HCT116 (cell line): ENCODE measurements at regions not wholly inside any gene's neighbourhood (a gene's known extent, or its start where the extent isn't known, plus 50 kb on each side); places are given as distances from the start of the nearest gene placed in this dataset.

Experiments used
- ATAC-seq: fragments of 200-7000 bp; cut with Tn5 transposase; 2 replicates; pipeline ENCODE4 v1.9.1; 2020; ENCODE audit warnings: mild to moderate bottlenecking, moderate library complexity
- BruUV-seq: library from RNA; stranded (reverse); fragments of 400-500 nt; replicated peaks from 2 replicates; lab custom pipeline; 2021; lab: Mats Ljungman, UMichigan
- CTCF ChIA-PET: fragments of 300-600 bp; sonication (Branson Sonifier 250); formaldehyde crosslinking; loops from one replicate; lab custom pipeline; 2021; ENCODE audit warnings: antibody characterized with exemption; lab: Charles Lee
- POLR2A ChIA-PET: fragments of 300-600, 350-600 bp; sonication (Branson Sonifier 250); formaldehyde crosslinking; loops from one replicate; lab custom pipeline; 2021; ENCODE audit warnings: antibody characterized with exemption; lab: Charles Lee
- RAD21 ChIA-PET, 2 experiments: fragments of 300-600 bp; sonication (Branson Sonifier 250); formaldehyde crosslinking; loops; one replicate each; lab custom pipeline; 2023; ENCODE audit warnings: low total read pairs in 2 of 2; ENCODE audit not compliant: uncharacterized antibody in 2 of 2, unreplicated experiment in 2 of 2, low non-redundant PET in 1 of 2; lab: Charles Lee
- DNase-seq: peaks from one replicate; pipeline ENCODE4 v3.0.0-alpha.2; 2010; ENCODE audit warnings: low read depth, low spot score
- H2AFZ ChIP-seq: fragments of 200-600 bp; shearing (Covaris generic), sonication (generic); 2 replicates; pipeline ENCODE4 v1.6.1; 2017; ENCODE audit warnings: low read depth, mixed run types, mixed read lengths, antibody characterized with exemption, low read length; ENCODE audit not compliant: poor library complexity, severe bottlenecking
- H3K27ac ChIP-seq: 2 replicates; pipeline ENCODE4 v1.5.1; 2012; ENCODE audit warnings: low read depth, low read length
- H3K27me3 ChIP-seq: fragments of 200-600 bp; sonication (generic); 2 replicates; pipeline ENCODE4 v1.6.1; 2016; ENCODE audit warnings: mixed run types, low read length, mixed read lengths; ENCODE audit not compliant: insufficient read depth
- H3K36me3 ChIP-seq, 2 experiments: fragments of 200-500 bp in 1 of 2; fragments of 200-600 bp in 1 of 2; sonication (Bioruptor generic) in 1 of 2; sonication (generic) in 1 of 2; 2 replicates each; pipeline versions ENCODE4 v1.5.1 to v1.6.1; 2014 to 2016; ENCODE audit warnings: low read length in 2 of 2, inconsistent platforms in 1 of 2, mixed read lengths in 1 of 2, mixed run types in 1 of 2; ENCODE audit not compliant: insufficient read depth in 2 of 2, control insufficient read depth in 1 of 2
- H3K4me1 ChIP-seq, 2 experiments: fragments of 200-600 bp in 1 of 2; sonication (generic) in 1 of 2; 2 replicates each; pipeline versions ENCODE4 v1.5.1 to v1.6.1; 2012 to 2017; ENCODE audit warnings: low read length in 2 of 2, inconsistent platforms in 1 of 2, mild to moderate bottlenecking in 1 of 2, mixed read lengths in 1 of 2, mixed run types in 1 of 2, moderate library complexity in 1 of 2; ENCODE audit not compliant: insufficient read depth in 2 of 2, control insufficient read depth in 1 of 2
- H3K4me2 ChIP-seq: fragments of 200-600 bp; sonication (generic); 2 replicates; pipeline ENCODE4 v1.6.1; 2017; ENCODE audit warnings: mixed run types, low read length, mixed read lengths
- H3K4me3 ChIP-seq, 2 experiments: fragments of 200-600 bp in 1 of 2; sonication (generic) in 1 of 2; replicated peaks in 1 of 2; 2 replicates each; pipeline ENCODE4 v1.5.1; 2011 to 2016; ENCODE audit warnings: low read length in 2 of 2, control low read depth in 1 of 2, low read depth in 1 of 2, mild to moderate bottlenecking in 1 of 2, mixed read lengths in 1 of 2, mixed run types in 1 of 2
- H3K79me2 ChIP-seq: fragments of 200-600 bp; sonication (generic); 2 replicates; pipeline ENCODE4 v1.6.1; 2017; ENCODE audit warnings: mild to moderate bottlenecking, mixed run types, low read length, moderate library complexity, mixed read lengths; ENCODE audit not compliant: insufficient read depth
- H3K9ac ChIP-seq: fragments of 200-600 bp; sonication (generic); 2 replicates; pipeline ENCODE4 v1.6.1; 2016; ENCODE audit warnings: low read length, mixed read lengths
- H3K9me2 ChIP-seq: fragments of 200-600 bp; sonication (generic), shearing (Covaris generic); 2 replicates; pipeline ENCODE4 v1.6.1; 2017; ENCODE audit warnings: mixed run types, mild to moderate bottlenecking, moderate library complexity; ENCODE audit not compliant: insufficient read depth
- H3K9me3 ChIP-seq, 2 experiments: fragments of 200-500 bp in 1 of 2; fragments of 200-600 bp in 1 of 2; sonication (Bioruptor generic) in 1 of 2; sonication (generic) in 1 of 2; 2 replicates each; pipeline ENCODE4 v1.6.1; 2014 to 2017; ENCODE audit warnings: low read length in 2 of 2, mixed read lengths in 2 of 2, inconsistent platforms in 1 of 2, low read depth in 1 of 2, mild to moderate bottlenecking in 1 of 2, mixed run types in 1 of 2, moderate library complexity in 1 of 2; ENCODE audit not compliant: control insufficient read depth in 1 of 2, insufficient read depth in 1 of 2
- H4K20me1 ChIP-seq: fragments of 200-600 bp; sonication (generic), shearing (Covaris generic); 2 replicates; pipeline ENCODE4 v1.6.1; 2017; ENCODE audit warnings: mixed run types, mild to moderate bottlenecking, moderate library complexity; ENCODE audit not compliant: insufficient read depth
- CBX3 ChIP-seq: IDR thresholded peaks from 2 replicates; pipeline ENCODE4 v1.6.1; 2012; ENCODE audit warnings: low read depth
- JUND ChIP-seq: IDR thresholded peaks from 2 replicates; pipeline ENCODE4 v1.6.1; 2012
- POLR2AphosphoS5 ChIP-seq: IDR thresholded peaks from 2 replicates; pipeline ENCODE4 v1.6.1; 2011; ENCODE audit warnings: mild to moderate bottlenecking, low read depth, low read length, moderate library complexity
- RAD21 ChIP-seq: IDR thresholded peaks from 2 replicates; pipeline ENCODE4 v1.6.1; 2012; ENCODE audit warnings: low read depth, mild to moderate bottlenecking
- SIN3A ChIP-seq: IDR thresholded peaks from 2 replicates; pipeline ENCODE4 v1.6.1; 2012; ENCODE audit warnings: low read depth
- TCF7L2 ChIP-seq: IDR thresholded peaks from 2 replicates; pipeline ENCODE4 v1.7.0; 2011; ENCODE audit warnings: borderline replicate concordance, inconsistent platforms; ENCODE audit not compliant: insufficient read depth, insufficient read length; ENCODE audit errors: extremely low read depth
- ZFX ChIP-seq: fragments of 450-650 bp; IDR thresholded peaks from 2 replicates; pipeline ENCODE4 v1.6.1; 2017
- intact Hi-C: fragments of 100-400 bp; cut with micrococcal nuclease; formaldehyde crosslinking; loops from 2 replicates; pipeline ENCODE4 v1.10.0; 2022
- TF ChIP-seq, protein P1 (sequence below): IDR thresholded peaks from 2 replicates; pipeline ENCODE4 v1.6.1; 2012

DNA sequence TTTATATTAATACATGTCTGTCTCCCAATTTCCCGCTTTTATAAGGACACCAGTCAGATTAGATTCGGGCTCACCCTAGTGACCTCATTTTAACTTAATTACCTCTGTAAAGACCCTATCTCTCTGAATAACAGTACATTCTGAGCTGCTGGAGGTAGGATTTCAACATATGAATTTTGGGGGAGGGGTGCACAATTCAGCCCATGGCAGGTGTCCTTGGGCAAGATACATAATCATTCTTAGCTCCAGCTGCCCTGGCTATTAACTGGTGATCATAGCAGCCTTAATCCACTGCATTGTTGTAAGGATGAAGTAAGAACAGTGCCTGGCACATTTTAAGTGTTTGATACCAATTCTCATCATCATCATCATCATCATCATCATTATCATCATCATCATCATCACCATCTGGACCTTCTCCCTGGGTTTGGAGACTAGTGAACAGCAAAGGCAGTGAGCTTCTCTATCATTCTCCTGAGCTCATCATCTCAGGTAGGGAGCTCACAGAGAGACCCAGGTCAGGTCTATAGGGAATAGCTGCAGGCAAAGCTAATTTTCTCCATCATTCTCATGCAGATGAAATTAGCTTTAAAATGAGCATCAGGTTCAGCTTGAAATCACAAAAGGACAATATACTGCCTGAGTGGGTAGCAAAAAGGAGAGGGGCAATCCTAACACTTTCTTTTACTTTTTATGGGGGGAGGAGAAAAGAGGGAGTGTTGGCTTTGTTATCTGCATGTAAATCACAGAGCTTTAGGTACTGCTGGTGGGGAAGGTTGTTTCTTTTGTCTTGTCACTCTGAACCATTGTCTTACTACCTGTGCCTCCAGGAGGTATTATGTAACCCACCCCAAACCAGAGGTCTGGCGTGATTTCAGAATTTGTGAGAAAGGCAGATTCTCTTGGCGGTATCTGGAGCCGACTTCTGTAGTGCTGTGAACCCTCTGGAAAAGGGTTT is 125.5 kb upstream of the SPRED2 start:
- no peak for TF ChIP-seq POLR2AphosphoS5
- no peak for TF ChIP-seq TCF7L2
- TF ChIP-seq, protein P1, sequence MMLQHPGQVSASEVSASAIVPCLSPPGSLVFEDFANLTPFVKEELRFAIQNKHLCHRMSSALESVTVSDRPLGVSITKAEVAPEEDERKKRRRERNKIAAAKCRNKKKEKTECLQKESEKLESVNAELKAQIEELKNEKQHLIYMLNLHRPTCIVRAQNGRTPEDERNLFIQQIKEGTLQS, result no peak
- no peak for TF ChIP-seq ZFX
- TF ChIP-seq CBX3, result no peak
- TF ChIP-seq RAD21, result no peak
- Histone ChIP-seq H4K20me1 (no peaks in the 10 kb centered on the region), H3K4me1 (peaks cover 5 to 20% of the 10 kb centered on the region in 2 experiments; a peak in 3 of 4 replicates), H3K9me2 (no peaks in the 10 kb centered on the region), H3K27ac (no peak overlapping the region), H3K27me3 (no peaks in the 10 kb centered on the region), H3K4me2 (no peak overlapping the region), H3K9me3 (no peaks in the 10 kb centered on the region), H3K36me3 (no peaks in the 10 kb centered on the region), H3K79me2 (no peaks in the 10 kb centered on the region), H3K4me3 (no peak overlapping the region), H2AFZ (no peak overlapping the region), H3K9ac (no peak overlapping the region)
- intact Hi-C loops, result no loop called here
- no peak for ATAC-seq
- DNase-seq, result no peak
- BruUV-seq, result no TSS peak
- POLR2A ChIA-PET, result no interaction called here
- CTCF ChIA-PET, result no interaction called here
- RAD21 ChIA-PET, result no interaction called here

DNA sequence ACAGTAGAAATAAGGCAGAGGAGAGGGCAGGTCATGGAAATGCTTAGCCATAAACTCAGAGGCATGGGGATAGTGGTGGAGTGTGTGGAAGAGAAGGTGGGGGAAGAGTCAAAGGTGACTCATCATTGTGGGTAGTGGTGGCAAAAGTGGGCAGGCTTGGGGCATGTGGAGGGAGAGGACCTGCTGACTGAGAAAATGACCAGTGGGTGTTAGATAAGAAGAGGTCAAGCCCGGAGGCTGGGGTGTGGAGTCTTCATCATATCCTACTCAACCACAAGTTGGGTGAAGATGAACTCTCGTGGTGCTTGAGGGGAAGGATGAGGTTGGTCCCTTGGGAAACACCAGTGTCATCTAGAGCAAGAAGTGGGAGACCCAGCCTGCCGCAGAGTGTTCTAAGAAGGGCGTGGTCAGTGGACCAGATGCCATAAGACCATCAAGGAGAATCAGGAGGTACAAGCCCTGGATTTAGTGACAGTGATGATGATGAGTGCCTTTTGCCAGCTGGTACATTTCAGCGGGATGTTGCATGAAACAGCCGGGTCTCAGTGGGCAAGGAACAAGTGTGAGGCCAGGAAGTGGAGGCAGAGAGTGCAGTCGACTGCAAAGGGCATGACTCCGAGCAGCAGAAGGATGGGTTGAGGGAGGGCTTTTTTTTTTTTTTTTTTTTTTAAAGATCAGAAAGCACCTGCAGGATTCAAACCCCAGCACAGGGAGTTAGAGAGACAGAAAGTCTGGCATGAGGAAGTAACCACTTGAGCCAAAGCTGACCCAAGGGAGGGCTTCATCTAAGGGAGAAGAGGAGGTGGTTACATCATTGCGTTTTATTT is 122.6 kb upstream of the SPRED2 start:
- Histone ChIP-seq H3K27me3 (no peaks in the 10 kb centered on the region), H4K20me1 (no peaks in the 10 kb centered on the region), H3K4me1 (peaks cover 5 to 25% of the 10 kb centered on the region in 2 experiments; a peak in 3 of 4 replicates), H3K9me3 (no peaks in the 10 kb centered on the region), H3K27ac (no peak overlapping the region), H3K79me2 (no peaks in the 10 kb centered on the region), H3K9ac (no peak overlapping the region), H2AFZ (no peak overlapping the region), H3K4me3 (no peak overlapping the region), H3K9me2 (no peaks in the 10 kb centered on the region), H3K4me2 (peak overlapping the region; percentile 34; the same call in 1 of the 2 replicates), H3K36me3 (no peaks in the 10 kb centered on the region)
- BruUV-seq, result no TSS peak
- intact Hi-C loops, result no loop called here
- ChIA-PET RAD21 (no interaction called here), CTCF (no interaction called here), POLR2A (no interaction called here)
- DNase-seq, result no peak
- no peak for ATAC-seq
- peak; percentile 28; the same call in 1 of the 2 replicates for TF ChIP-seq JUND
- TF ChIP-seq SIN3A, result no peak
